OCI-LY7 (cell line): ENCODE measurements at regions not wholly inside any gene's neighbourhood (a gene's known extent, or its start where the extent isn't known, plus 50 kb on each side); places are given as distances from the start of the nearest gene placed in this dataset.

Experiments
- CTCF ChIP-seq: fragments of 200-600 bp; sonication (generic); conservative IDR thresholded peaks from 2 replicates; pipeline ENCODE4 v1.5.1; 2014; ENCODE audit warnings: mild to moderate bottlenecking, antibody characterized with exemption, low read length, moderate library complexity, mixed read lengths
- EZH2phosphoT487 ChIP-seq: fragments of 200-600 bp; sonication (generic); IDR thresholded peaks from 2 replicates; pipeline ENCODE4 v1.6.1; 2018; ENCODE audit warnings: low read depth, borderline replicate concordance, mild to moderate bottlenecking, mixed run types, antibody characterized with exemption, low read length, moderate library complexity, mixed read lengths

GRCh38 chr2:8027387-8027786 is 654.5 kb upstream of the ID2 start:
- TF ChIP-seq CTCF (no peak), EZH2phosphoT487 (no peak)
